H1 (cell line): ENCODE measurements at regions not wholly inside any gene's neighbourhood (a gene's known extent, or its start where the extent isn't known, plus 50 kb on each side); places are given as distances from the start of the nearest gene placed in this dataset.

Source experiments
- CTCF ChIA-PET: fragments of 300-600 bp; sonication (Branson Sonifier 250); formaldehyde crosslinking; loops from one replicate; lab custom pipeline; 2021; ENCODE audit not compliant: partially characterized antibody; lab: Charles Lee
- POLR2A ChIA-PET: fragments of 300-600 bp; sonication (Branson Sonifier 250); formaldehyde crosslinking; loops from one replicate; lab custom pipeline; 2021; ENCODE audit warnings: inconsistent platforms; ENCODE audit not compliant: partially characterized antibody; lab: Charles Lee
- DNase-seq, 2 experiments: peaks; one replicate each; pipeline versions ENCODE4 v3.0.0 to v3.0.0-alpha.2; 2010 to 2022; ENCODE audit warnings: low spot score in 2 of 2, low read depth in 1 of 2, mixed read lengths in 1 of 2
- FAIRE-seq: peaks from 2 replicates; lab custom pipeline; 2011; peaks lifted over from hg19 to GRCh38; lab: Jason Lieb, UNC
- H2AFZ ChIP-seq: 2 replicates; pipeline ENCODE4 v1.8.1; 2012; ENCODE audit warnings: low read length, inconsistent platforms
- H2AK5ac ChIP-seq: 2 replicates; pipeline ENCODE4 v1.6.1; 2013; ENCODE audit warnings: low read depth, low read length
- H2BK120ac ChIP-seq: replicated peaks from 2 replicates; pipeline ENCODE3; 2013; ENCODE audit warnings: low read depth, low read length, inconsistent platforms
- H2BK12ac ChIP-seq: 2 replicates; pipeline ENCODE4 v1.6.1; 2013; ENCODE audit warnings: low read depth, low read length
- H2BK15ac ChIP-seq: 2 replicates; pipeline ENCODE4 v1.6.1; 2013; ENCODE audit warnings: low read length
- H2BK20ac ChIP-seq: 2 replicates; pipeline ENCODE4 v1.6.1; 2013; ENCODE audit warnings: low read length
- H2BK5ac ChIP-seq: 2 replicates; pipeline ENCODE4 v1.6.1; 2013; ENCODE audit warnings: low read depth, low read length
- H3K14ac ChIP-seq: 2 replicates; pipeline ENCODE4 v1.6.1; 2013; ENCODE audit warnings: inconsistent platforms; ENCODE audit not compliant: insufficient read length
- H3K18ac ChIP-seq: 2 replicates; pipeline ENCODE4 v1.6.1; 2013; ENCODE audit warnings: low read length; ENCODE audit errors: extremely low read depth
- H3K23ac ChIP-seq: 2 replicates; pipeline ENCODE4 v1.6.1; 2013; ENCODE audit warnings: inconsistent platforms; ENCODE audit not compliant: insufficient read length
- H3K23me2 ChIP-seq: 2 replicates; pipeline ENCODE4 v1.6.1; 2013; ENCODE audit warnings: low read depth, low read length
- H3K27ac ChIP-seq: 2 replicates; pipeline ENCODE4 v1.6.1; 2011; ENCODE audit warnings: low read depth, low read length, inconsistent platforms
- H3K27me3 ChIP-seq, 4 experiments: replicated peaks in 1 of 4; 1 replicate in 1 of 4; 2 replicates in 3 of 4; pipeline versions ENCODE4 v1.6.1 to v1.8.1; 2011 to 2013; ENCODE audit warnings: low read length in 3 of 4, mild to moderate bottlenecking in 3 of 4, inconsistent platforms in 2 of 4, mixed read lengths in 2 of 4, moderate library complexity in 1 of 4; ENCODE audit not compliant: control insufficient read depth in 3 of 4, insufficient read depth in 3 of 4; ENCODE audit errors: extremely low read depth in 1 of 4
- H3K36me3 ChIP-seq, 4 experiments: 2 replicates each; pipeline versions ENCODE4 v1.6.1 to v1.8.1; 2011 to 2013; ENCODE audit warnings: mild to moderate bottlenecking in 4 of 4, low read length in 3 of 4, moderate library complexity in 2 of 4, control low read depth in 1 of 4, inconsistent platforms in 1 of 4; ENCODE audit not compliant: insufficient read depth in 4 of 4, control insufficient read depth in 2 of 4
- H3K4ac ChIP-seq: replicated peaks from 2 replicates; pipeline ENCODE3; 2013; ENCODE audit warnings: low read length, low read depth, mixed read lengths, inconsistent platforms; ENCODE audit not compliant: insufficient read length
- H3K4me1 ChIP-seq, 4 experiments: replicated peaks in 1 of 4; 1 replicate in 1 of 4; 2 replicates in 3 of 4; pipeline versions ENCODE4 v1.6.1 to v1.8.1; 2011 to 2013; ENCODE audit warnings: low read length in 3 of 4, inconsistent platforms in 2 of 4, mixed read lengths in 1 of 4; ENCODE audit not compliant: insufficient read depth in 4 of 4, control insufficient read depth in 3 of 4
- H3K4me2 ChIP-seq, 2 experiments: 2 replicates each; pipeline versions ENCODE4 v1.6.1 to v1.8.1; 2011 to 2013; ENCODE audit warnings: low read depth in 2 of 2, low read length in 2 of 2, control low read depth in 1 of 2, inconsistent platforms in 1 of 2, mild to moderate bottlenecking in 1 of 2; ENCODE audit not compliant: insufficient read depth in 1 of 2
- H3K4me3 ChIP-seq, 4 experiments: fragments of 200-600, 300-600 bp in 1 of 4; sonication (generic), shearing (Covaris generic), sonication (Bioruptor Twin) in 1 of 4; 2 replicates each; pipeline versions ENCODE4 v1.5.1 to v1.8.1; 2011 to 2016; ENCODE audit warnings: low read length in 4 of 4, low read depth in 3 of 4, control low read depth in 2 of 4, inconsistent platforms in 2 of 4, mild to moderate bottlenecking in 2 of 4, mixed read lengths in 1 of 4, moderate library complexity in 1 of 4; ENCODE audit not compliant: insufficient read depth in 2 of 4; ENCODE audit errors: extremely low read depth in 1 of 4
- H3K56ac ChIP-seq: replicated peaks from 2 replicates; pipeline ENCODE3; 2013; ENCODE audit warnings: low read depth, mild to moderate bottlenecking, mixed read lengths, low read length, inconsistent platforms; ENCODE audit not compliant: insufficient read length
- H3K79me1 ChIP-seq: 2 replicates; pipeline ENCODE4 v1.6.1; 2013; ENCODE audit warnings: low read depth, low read length, control low read depth
- H3K79me2 ChIP-seq, 2 experiments: 2 replicates each; pipeline versions ENCODE4 v1.6.1 to v1.8.1; 2012 to 2013; ENCODE audit warnings: low read length in 2 of 2, mild to moderate bottlenecking in 2 of 2, inconsistent platforms in 1 of 2; ENCODE audit not compliant: insufficient read depth in 2 of 2, control insufficient read depth in 1 of 2
- H3K9ac ChIP-seq, 4 experiments: replicated peaks in 1 of 4; 1 replicate in 1 of 4; 2 replicates in 3 of 4; pipeline versions ENCODE4 v1.6.1 to v1.8.1; 2011 to 2013; ENCODE audit warnings: low read depth in 3 of 4, low read length in 3 of 4, control low read depth in 2 of 4, mild to moderate bottlenecking in 2 of 4, moderate library complexity in 2 of 4, inconsistent platforms in 1 of 4; ENCODE audit errors: extremely low read depth in 1 of 4
- H3K9me3 ChIP-seq, 2 experiments: 2 replicates each; pipeline versions ENCODE4 v1.6.1 to v1.8.1; 2012 to 2013; ENCODE audit warnings: mild to moderate bottlenecking in 2 of 2, moderate library complexity in 2 of 2, control low read depth in 1 of 2, inconsistent platforms in 1 of 2, low read depth in 1 of 2, low read length in 1 of 2, mixed read lengths in 1 of 2; ENCODE audit not compliant: insufficient read depth in 2 of 2
- H4K20me1 ChIP-seq, 2 experiments: replicated peaks in 1 of 2; 2 replicates each; pipeline versions ENCODE3 to v1.8.1; 2011 to 2013; ENCODE audit warnings: inconsistent platforms in 2 of 2, low read length in 2 of 2, mild to moderate bottlenecking in 1 of 2; ENCODE audit not compliant: insufficient read depth in 2 of 2, control insufficient read depth in 1 of 2
- H4K5ac ChIP-seq: 2 replicates; pipeline ENCODE4 v1.6.1; 2013; ENCODE audit warnings: low read length, low read depth, mixed read lengths, inconsistent platforms; ENCODE audit not compliant: insufficient read length
- H4K8ac ChIP-seq: 2 replicates; pipeline ENCODE4 v1.8.0; 2013; ENCODE audit warnings: mild to moderate bottlenecking, moderate library complexity, low read length, inconsistent platforms; ENCODE audit not compliant: insufficient read depth; ENCODE audit errors: extremely low read depth
- H4K91ac ChIP-seq: replicated peaks from 2 replicates; pipeline ENCODE3; 2013; ENCODE audit warnings: low read length, mixed read lengths, inconsistent platforms; ENCODE audit not compliant: insufficient read length
- ATF3 ChIP-seq: IDR thresholded peaks from 2 replicates; pipeline ENCODE4 v1.6.1; 2011; ENCODE audit warnings: low read depth, mild to moderate bottlenecking, low read length; ENCODE audit not compliant: insufficient read depth
- GABPA ChIP-seq: IDR thresholded peaks from 2 replicates; pipeline ENCODE4 v1.6.1; 2011; ENCODE audit warnings: mild to moderate bottlenecking, low read length, moderate library complexity, borderline replicate concordance; ENCODE audit not compliant: insufficient read depth
- KDM1A ChIP-seq: fragments of 200-600, 300-600 bp; sonication (generic); IDR thresholded peaks from 2 replicates; pipeline ENCODE4 v1.7.1; 2016; ENCODE audit warnings: mild to moderate bottlenecking, low read length, borderline replicate concordance

- FAIRE-seq: no peak
- H3K79me2 ChIP-seq: no peaks in the 10 kb centered on the region
- no peaks in the 10 kb centered on the region for H3K36me3 ChIP-seq
- H3K79me1 ChIP-seq: no peaks in the 10 kb centered on the region
- H2AK5ac ChIP-seq: no peak overlapping the region
- no peak overlapping the region for H3K56ac ChIP-seq
- no peaks in the 10 kb centered on the region for H3K4me1 ChIP-seq
- H3K9me3 ChIP-seq: no peaks in the 10 kb centered on the region
- no peak overlapping the region for H2BK12ac ChIP-seq
- ChIA-PET CTCF (no interaction called here), POLR2A (no interaction called here)
- H3K14ac ChIP-seq: no peak overlapping the region
- H4K20me1 ChIP-seq: no peaks in the 10 kb centered on the region
- no peak overlapping the region for H4K91ac ChIP-seq
- H3K4me2 ChIP-seq: no peak overlapping the region
- no peak overlapping the region for H3K4me3 ChIP-seq
- H4K8ac ChIP-seq: no peak overlapping the region
- no peak for DNase-seq
- H3K9ac ChIP-seq: no peak overlapping the region
- no peak overlapping the region for H3K23ac ChIP-seq
- no peak overlapping the region for H4K5ac ChIP-seq
- no peaks in the 10 kb centered on the region for H3K23me2 ChIP-seq
- H2BK20ac ChIP-seq: no peak overlapping the region
- H2BK120ac ChIP-seq: no peak overlapping the region
- H2AFZ ChIP-seq: no peak overlapping the region
- H2BK15ac ChIP-seq: no peak overlapping the region
- no peak overlapping the region for H3K4ac ChIP-seq
- H2BK5ac ChIP-seq: no peak overlapping the region
- no peak overlapping the region for H3K27ac ChIP-seq
- H3K18ac ChIP-seq: no peak overlapping the region
- no peaks in the 10 kb centered on the region for H3K27me3 ChIP-seq
- TF ChIP-seq GABPA (no peak), ATF3 (no peak), KDM1A (no peak)
These were observed 819.1 kb upstream of the EPHA5 start for GRCh38 chr4:66489370-66489769.
